H9 (cell line): ENCODE measurements at regions not wholly inside any gene's neighbourhood (a gene's known extent, or its start where the extent isn't known, plus 50 kb on each side); places are given as distances from the start of the nearest gene placed in this dataset.

Source experiments
- DNase-seq: peaks from one replicate; pipeline ENCODE4 v3.0.0-alpha.2; 2017
- H2AFZ ChIP-seq: one replicate; pipeline ENCODE4 v1.6.1; 2013; ENCODE audit warnings: mild to moderate bottlenecking, low read length, control low read depth, moderate library complexity
- H2AK5ac ChIP-seq: 2 replicates; pipeline ENCODE4 v1.6.1; 2013; ENCODE audit warnings: low read length, control low read depth, mixed read lengths; ENCODE audit not compliant: insufficient read length
- H2BK120ac ChIP-seq: one replicate; pipeline ENCODE4 v1.6.1; 2013; ENCODE audit warnings: low read depth, mild to moderate bottlenecking, low read length, control low read depth, inconsistent platforms; ENCODE audit not compliant: poor library complexity, severe bottlenecking
- H2BK12ac ChIP-seq: 2 replicates; pipeline ENCODE4 v1.6.1; 2013; ENCODE audit warnings: low read length, control low read depth, mixed read lengths, low read depth; ENCODE audit not compliant: insufficient read length
- H2BK15ac ChIP-seq: 2 replicates; pipeline ENCODE4 v1.6.1; 2013; ENCODE audit warnings: low read depth, low read length, control low read depth
- H2BK20ac ChIP-seq: one replicate; pipeline ENCODE4 v1.6.1; 2013; ENCODE audit warnings: low read depth, mild to moderate bottlenecking, low read length, control low read depth, inconsistent platforms; ENCODE audit not compliant: poor library complexity, severe bottlenecking
- H2BK5ac ChIP-seq: 2 replicates; pipeline ENCODE4 v1.6.1; 2013; ENCODE audit warnings: low read length, control low read depth, mixed read lengths; ENCODE audit not compliant: insufficient read length
- H3K14ac ChIP-seq: 2 replicates; pipeline ENCODE4 v1.6.1; 2013; ENCODE audit warnings: low read length, control low read depth; ENCODE audit not compliant: insufficient read depth
- H3K18ac ChIP-seq: 2 replicates; pipeline ENCODE4 v1.6.1; 2013; ENCODE audit warnings: low read depth, mild to moderate bottlenecking, mixed read lengths, low read length, control low read depth; ENCODE audit not compliant: insufficient read length
- H3K23ac ChIP-seq: 2 replicates; pipeline ENCODE4 v1.6.1; 2013; ENCODE audit warnings: low read length, control low read depth, mixed read lengths, low read depth; ENCODE audit not compliant: insufficient read length
- H3K23me2 ChIP-seq: 2 replicates; pipeline ENCODE4 v1.6.1; 2013; ENCODE audit warnings: low read depth, mild to moderate bottlenecking, mixed read lengths, low read length, control low read depth; ENCODE audit not compliant: insufficient read length, poor library complexity, severe bottlenecking
- H3K27ac ChIP-seq: 2 replicates; pipeline ENCODE4 v1.5.1; 2013; ENCODE audit warnings: low read length, control low read depth, mixed read lengths, low read depth; ENCODE audit not compliant: insufficient read length
- H3K27me3 ChIP-seq: 2 replicates; pipeline ENCODE4 v1.6.1; 2013; ENCODE audit warnings: low read length, control low read depth, inconsistent platforms; ENCODE audit not compliant: insufficient read depth
- H3K4ac ChIP-seq: 2 replicates; pipeline ENCODE4 v1.6.1; 2013; ENCODE audit warnings: low read depth, mild to moderate bottlenecking, control low read depth, inconsistent platforms, low read length, moderate library complexity
- H3K4me1 ChIP-seq: 2 replicates; pipeline ENCODE4 v1.6.1; 2013; ENCODE audit warnings: low read length, control low read depth, inconsistent platforms; ENCODE audit not compliant: insufficient read depth
- H3K4me2 ChIP-seq: 2 replicates; pipeline ENCODE4 v1.6.1; 2013; ENCODE audit warnings: low read length, control low read depth, mixed read lengths; ENCODE audit not compliant: insufficient read length, insufficient read depth
- H3K56ac ChIP-seq: 2 replicates; pipeline ENCODE4 v1.6.1; 2013; ENCODE audit warnings: low read depth, mild to moderate bottlenecking, mixed read lengths, low read length, control low read depth; ENCODE audit not compliant: insufficient read length
- H3K79me1 ChIP-seq: 2 replicates; pipeline ENCODE4 v1.6.1; 2013; ENCODE audit warnings: low read depth, mild to moderate bottlenecking, moderate library complexity, low read length, control low read depth, inconsistent platforms; ENCODE audit not compliant: insufficient read depth, poor library complexity, severe bottlenecking
- H3K79me2 ChIP-seq: 2 replicates; pipeline ENCODE4 v1.6.1; 2013; ENCODE audit warnings: low read length, control low read depth, inconsistent platforms; ENCODE audit not compliant: insufficient read depth
- H3K9ac ChIP-seq: 2 replicates; pipeline ENCODE4 v1.6.1; 2013; ENCODE audit warnings: low read length, control low read depth, mixed read lengths; ENCODE audit not compliant: insufficient read length; ENCODE audit errors: extremely low read depth
- H3K9me3 ChIP-seq: one replicate; pipeline ENCODE4 v1.6.1; 2013; ENCODE audit warnings: low read depth, low read length, inconsistent platforms; ENCODE audit not compliant: control insufficient read depth
- H3T11ph ChIP-seq: one replicate; pipeline ENCODE4 v1.6.1; 2013; ENCODE audit warnings: mild to moderate bottlenecking, low read length, control low read depth, inconsistent platforms
- H4K20me1 ChIP-seq: one replicate; pipeline ENCODE4 v1.6.1; 2013; ENCODE audit not compliant: control insufficient read depth, insufficient read length, insufficient read depth
- H4K5ac ChIP-seq: 2 replicates; pipeline ENCODE4 v1.6.1; 2013; ENCODE audit warnings: low read depth, mild to moderate bottlenecking, mixed read lengths, low read length, control low read depth; ENCODE audit not compliant: insufficient read length
- H4K8ac ChIP-seq: replicated peaks from 2 replicates; pipeline ENCODE4 v1.6.1; 2013; ENCODE audit warnings: low read length, control low read depth, mixed read lengths, low read depth; ENCODE audit not compliant: insufficient read length
- H4K91ac ChIP-seq: 2 replicates; pipeline ENCODE4 v1.6.1; 2013; ENCODE audit warnings: low read depth, mild to moderate bottlenecking, moderate library complexity, mixed read lengths, low read length, control low read depth; ENCODE audit not compliant: insufficient read length
- H3K27ac Mint-ChIP-seq, 3 experiments: 2 replicates in 2 of 3; 3 replicates in 1 of 3; pipeline ENCODE4 v1.8.0; 2020 to 2021; ENCODE audit warnings: mixed read lengths in 3 of 3, mild to moderate bottlenecking in 1 of 3, moderate library complexity in 1 of 3
- H3K27me3 Mint-ChIP-seq: 2 replicates; pipeline ENCODE4 v1.8.0; 2021; ENCODE audit warnings: low read depth, mild to moderate bottlenecking, moderate library complexity, mixed read lengths
- H3K36me3 Mint-ChIP-seq, 3 experiments: 2 replicates in 2 of 3; 3 replicates in 1 of 3; pipeline ENCODE4 v1.8.0; 2020 to 2021; ENCODE audit warnings: low read depth in 3 of 3, mixed read lengths in 3 of 3; ENCODE audit not compliant: insufficient read depth in 1 of 3
- H3K4me1 Mint-ChIP-seq, 2 experiments: 2 replicates each; pipeline ENCODE4 v1.8.0; 2020; ENCODE audit warnings: mixed read lengths in 2 of 2
- H3K4me3 Mint-ChIP-seq, 2 experiments: 2 replicates in 1 of 2; 3 replicates in 1 of 2; pipeline ENCODE4 v1.8.0; 2020 to 2021; ENCODE audit warnings: mild to moderate bottlenecking in 2 of 2, mixed read lengths in 2 of 2, moderate library complexity in 1 of 2
- H3K9me3 Mint-ChIP-seq, 2 experiments: 2 replicates in 1 of 2; 3 replicates in 1 of 2; pipeline ENCODE4 v1.8.0; 2020; ENCODE audit warnings: mild to moderate bottlenecking in 2 of 2, mixed read lengths in 2 of 2, moderate library complexity in 1 of 2
- CTCF ChIP-seq: fragments of 200-600 bp; sonication (generic); conservative IDR thresholded peaks from 3 replicates; pipeline ENCODE4 v1.8.0; 2021; ENCODE audit warnings: antibody characterized with exemption, mild to moderate bottlenecking
- WGBS: extraction: QIAGEN DNeasy Blood & Tissue Kit; methylation state at CpG from one replicate; pipeline ENCODE4 v1.1.7; 2013; ENCODE audit warnings: missing lambda C conversion rate, low lambda C conversion rate, mixed read lengths; ENCODE audit not compliant: insufficient read length; ENCODE audit errors: extremely low coverage; 5-methylcytosine and 5-hydroxymethylcytosine counted together

- Histone ChIP-seq H3K9me3 (no peaks in the 10 kb centered on the region), H4K20me1 (no peaks in the 10 kb centered on the region), H2BK120ac (no peak overlapping the region), H3K4ac (no peak overlapping the region), H3K27ac (no peak overlapping the region), H4K8ac (no peak overlapping the region), H3K56ac (no peak overlapping the region), H4K5ac (no peak overlapping the region), H3K4me2 (no peak overlapping the region), H3K4me1 (no peaks in the 10 kb centered on the region), H3K9ac (no peak overlapping the region), H2BK12ac (no peak overlapping the region), H3K79me2 (no peaks in the 10 kb centered on the region), H3K79me1 (no peaks in the 10 kb centered on the region), H4K91ac (no peak overlapping the region), H2BK20ac (no peak overlapping the region), H3T11ph (no peak overlapping the region), H2BK15ac (no peak overlapping the region), H3K27me3 (no peaks in the 10 kb centered on the region), H2AFZ (no peak overlapping the region), H2AK5ac (no peak overlapping the region), H3K18ac (no peak overlapping the region), H3K14ac (no peak overlapping the region), H3K23me2 (no peaks in the 10 kb centered on the region), H2BK5ac (no peak overlapping the region), H3K23ac (no peak overlapping the region)
- H3K36me3 Mint-ChIP-seq, result peaks cover 0 to 2% (median 0%) of the 10 kb centered on the region in 3 experiments; a peak in 3 of 7 replicates
- peaks cover 6 to 14% of the 10 kb centered on the region in 2 experiments; a peak in 2 of 4 replicates for H3K4me1 Mint-ChIP-seq
- TF ChIP-seq CTCF, result no peak
- H3K27ac Mint-ChIP-seq, result no peak overlapping the region
- H3K4me3 Mint-ChIP-seq, result no peak overlapping the region
- H3K27me3 Mint-ChIP-seq, result no peaks in the 10 kb centered on the region
- no peak for DNase-seq
- WGBS, result no CpG with 5 or more reads among the region's 1 CpG
- H3K9me3 Mint-ChIP-seq, result peaks cover 6 to 11% of the 10 kb centered on the region in 2 experiments; a peak in 3 of 5 replicates
Measured at GRCh38 chr4:105092356-105092755, 54.3 kb upstream of the TET2 start.
